Liver (tissue), 8 donors: ENCODE measurements at regions not wholly inside any gene's neighbourhood (a gene's known extent, or its start where the extent isn't known, plus 50 kb on each side); places are given as distances from the start of the nearest gene placed in this dataset.
"Not testable (repeated sequence)": the region's sequence is repeated elsewhere in the genome, so short reads cannot be mapped to it uniquely, and the experiment has no call there.

Experiments
- DNase-seq: peaks from one replicate; pipeline ENCODE4 v3.0.0-alpha.2; 2017; ENCODE audit warnings: low spot score
- H3K27ac ChIP-seq, 2 donors: one replicate each; pipeline ENCODE4 v1.7.0; 2013; ENCODE audit warnings: inconsistent platforms in 2 of 2, low read length in 2 of 2, control low read depth in 1 of 2, low read depth in 1 of 2, mild to moderate bottlenecking in 1 of 2
- H3K27me3 ChIP-seq, 4 donors: one replicate each; pipeline versions ENCODE4 v1.6.1 to v1.7.0; 2013; ENCODE audit warnings: low read length in 3 of 4, inconsistent platforms in 1 of 4, mild to moderate bottlenecking in 1 of 4, moderate library complexity in 1 of 4; ENCODE audit not compliant: control insufficient read depth in 4 of 4, insufficient read depth in 4 of 4
- H3K36me3 ChIP-seq, 4 donors: one replicate each; pipeline versions ENCODE4 v1.6.1 to v1.7.0; 2013; ENCODE audit warnings: low read length in 3 of 4, mild to moderate bottlenecking in 3 of 4, low read depth in 1 of 4, moderate library complexity in 1 of 4; ENCODE audit not compliant: control insufficient read depth in 4 of 4, insufficient read depth in 3 of 4
- H3K4me1 ChIP-seq, 4 donors: one replicate each; pipeline versions ENCODE4 v1.6.1 to v1.7.0; 2013; ENCODE audit warnings: low read length in 3 of 4, mild to moderate bottlenecking in 3 of 4, moderate library complexity in 1 of 4; ENCODE audit not compliant: control insufficient read depth in 4 of 4, insufficient read depth in 4 of 4
- H3K4me3 ChIP-seq, 3 donors: one replicate each; pipeline versions ENCODE4 v1.6.1 to v1.7.0; 2013; ENCODE audit warnings: low read length in 3 of 3, control low read depth in 1 of 3, low read depth in 1 of 3, mild to moderate bottlenecking in 1 of 3
- H3K9ac ChIP-seq, 2 donors: one replicate each; pipeline ENCODE4 v1.7.0; 2013; ENCODE audit warnings: low read length in 2 of 2, mild to moderate bottlenecking in 2 of 2, moderate library complexity in 2 of 2, control low read depth in 1 of 2, low read depth in 1 of 2
- H3K9me3 ChIP-seq, 4 donors: one replicate each; pipeline versions ENCODE4 v1.6.1 to v1.7.0; 2013; ENCODE audit warnings: low read length in 3 of 4; ENCODE audit not compliant: control insufficient read depth in 4 of 4
- ATF3 ChIP-seq: IDR thresholded peaks from 2 replicates; pipeline ENCODE4 v1.6.1; 2016; ENCODE audit warnings: antibody characterized with exemption
- CTCF ChIP-seq: fragments of 150-350 bp; IDR thresholded peaks from 2 replicates; pipeline ENCODE4 v1.5.1; 2017; ENCODE audit warnings: improper control_type of control experiment, low read depth, low read length; ENCODE audit not compliant: missing input control
- EGR1 ChIP-seq, 2 donors: IDR thresholded peaks; 2 replicates each; pipeline ENCODE4 v1.6.1; 2016 to 2018; ENCODE audit warnings: antibody characterized with exemption in 2 of 2, low read depth in 2 of 2
- FOXA1 ChIP-seq: IDR thresholded peaks from 2 replicates; pipeline ENCODE4 v1.6.1; 2016; ENCODE audit warnings: antibody characterized with exemption
- FOXA2 ChIP-seq: IDR thresholded peaks from 2 replicates; pipeline ENCODE4 v1.6.1; 2016; ENCODE audit warnings: antibody characterized with exemption
- GABPA ChIP-seq, 2 donors: IDR thresholded peaks in 1 of 2; conservative IDR thresholded peaks in 1 of 2; 2 replicates each; pipeline ENCODE4 v1.6.1; 2016; ENCODE audit warnings: antibody characterized with exemption in 2 of 2, mild to moderate bottlenecking in 1 of 2, moderate library complexity in 1 of 2
- HNF4A ChIP-seq, 2 donors: conservative IDR thresholded peaks; 2 replicates each; pipeline ENCODE4 v1.6.1; 2016; ENCODE audit warnings: antibody characterized with exemption in 2 of 2, mild to moderate bottlenecking in 2 of 2
- HNF4G ChIP-seq: IDR thresholded peaks from 2 replicates; pipeline ENCODE4 v1.6.1; 2016; ENCODE audit warnings: antibody characterized with exemption
- JUND ChIP-seq, 2 donors: IDR thresholded peaks; 2 replicates each; pipeline ENCODE4 v1.6.1; 2016; ENCODE audit warnings: antibody characterized with exemption in 2 of 2
- MAX ChIP-seq: IDR thresholded peaks from 2 replicates; pipeline ENCODE4 v1.6.1; 2016; ENCODE audit warnings: antibody characterized with exemption
- NR2F2 ChIP-seq: IDR thresholded peaks from 2 replicates; pipeline ENCODE4 v1.6.1; 2016; ENCODE audit warnings: antibody characterized with exemption
- RAD21 ChIP-seq, 2 donors: IDR thresholded peaks; 2 replicates each; pipeline ENCODE4 v1.6.1; 2016; ENCODE audit warnings: antibody characterized with exemption in 2 of 2, mild to moderate bottlenecking in 2 of 2
- RXRA ChIP-seq, 2 donors: IDR thresholded peaks; 2 replicates each; pipeline ENCODE4 v1.6.1; 2017 to 2018; ENCODE audit warnings: antibody characterized with exemption in 2 of 2, mild to moderate bottlenecking in 1 of 2
- SP1 ChIP-seq: IDR thresholded peaks from 2 replicates; pipeline ENCODE4 v1.6.1; 2018; ENCODE audit warnings: antibody characterized with exemption, mild to moderate bottlenecking
- TAF1 ChIP-seq: conservative IDR thresholded peaks from 2 replicates; pipeline ENCODE4 v1.6.1; 2016; ENCODE audit warnings: antibody characterized with exemption, mild to moderate bottlenecking
- YY1 ChIP-seq: IDR thresholded peaks from 2 replicates; pipeline ENCODE4 v1.6.1; 2016; ENCODE audit warnings: antibody characterized with exemption, mild to moderate bottlenecking
- WGBS: extraction: QIAGEN DNeasy Blood & Tissue Kit; methylation state at CpG from one replicate; pipeline ENCODE4 v1.1.7; 2013; 5-methylcytosine and 5-hydroxymethylcytosine counted together
- TF ChIP-seq, protein P1 (sequence below): IDR thresholded peaks from 2 replicates; pipeline ENCODE4 v1.6.1; 2016; ENCODE audit warnings: antibody characterized with exemption, mild to moderate bottlenecking
- TF ChIP-seq, protein P2 (sequence below): IDR thresholded peaks from 2 replicates; pipeline ENCODE4 v1.6.1; 2016; ENCODE audit warnings: antibody characterized with exemption
- donor health status: healthy.
- donor health status: healthy.
- donor health status: healthy.
- donor health status: healthy.
- donor health status: healthy.

GRCh38 chr16:29124828-29125227 lies 140.0 kb downstream of the LAT start:
- Histone ChIP-seq H3K27me3 (no peaks in the 10 kb centered on the region), H3K4me1 (peaks cover 0 to 21% (median 10%) of the 10 kb centered on the region in 4 donors), H3K27ac (no peak overlapping the region), H3K9me3 (no peaks in the 10 kb centered on the region), H3K4me3 (no peak overlapping the region), H3K9ac (no peak overlapping the region), H3K36me3 (no peaks in the 10 kb centered on the region)
- WGBS, result 94% methylated on average over 8 of the region's 8 CpGs
- TF ChIP-seq FOXA2 (no peak), YY1 (no peak), RXRA (IDR thresholded peaks at IDR 0.05) (no peak), CTCF (no peak), GABPA (IDR thresholded peaks at IDR 0.05 in 1 of 2, conservative IDR thresholded peaks at IDR 0.05 in 1 of 2) (no peak), FOXA1 (no peak), ATF3 (no peak), HNF4A (conservative IDR thresholded peaks at IDR 0.05) (no peak), RAD21 (IDR thresholded peaks at IDR 0.05) (no peak), NR2F2 (no peak), TAF1 (no peak), MAX (no peak), SP1 (no peak), EGR1 (IDR thresholded peaks at IDR 0.05; ENCODE audit: low read depth in 2 of 2) (no peak), HNF4G (no peak), JUND (IDR thresholded peaks at IDR 0.05) (no peak)
- TF ChIP-seq, protein P1, sequence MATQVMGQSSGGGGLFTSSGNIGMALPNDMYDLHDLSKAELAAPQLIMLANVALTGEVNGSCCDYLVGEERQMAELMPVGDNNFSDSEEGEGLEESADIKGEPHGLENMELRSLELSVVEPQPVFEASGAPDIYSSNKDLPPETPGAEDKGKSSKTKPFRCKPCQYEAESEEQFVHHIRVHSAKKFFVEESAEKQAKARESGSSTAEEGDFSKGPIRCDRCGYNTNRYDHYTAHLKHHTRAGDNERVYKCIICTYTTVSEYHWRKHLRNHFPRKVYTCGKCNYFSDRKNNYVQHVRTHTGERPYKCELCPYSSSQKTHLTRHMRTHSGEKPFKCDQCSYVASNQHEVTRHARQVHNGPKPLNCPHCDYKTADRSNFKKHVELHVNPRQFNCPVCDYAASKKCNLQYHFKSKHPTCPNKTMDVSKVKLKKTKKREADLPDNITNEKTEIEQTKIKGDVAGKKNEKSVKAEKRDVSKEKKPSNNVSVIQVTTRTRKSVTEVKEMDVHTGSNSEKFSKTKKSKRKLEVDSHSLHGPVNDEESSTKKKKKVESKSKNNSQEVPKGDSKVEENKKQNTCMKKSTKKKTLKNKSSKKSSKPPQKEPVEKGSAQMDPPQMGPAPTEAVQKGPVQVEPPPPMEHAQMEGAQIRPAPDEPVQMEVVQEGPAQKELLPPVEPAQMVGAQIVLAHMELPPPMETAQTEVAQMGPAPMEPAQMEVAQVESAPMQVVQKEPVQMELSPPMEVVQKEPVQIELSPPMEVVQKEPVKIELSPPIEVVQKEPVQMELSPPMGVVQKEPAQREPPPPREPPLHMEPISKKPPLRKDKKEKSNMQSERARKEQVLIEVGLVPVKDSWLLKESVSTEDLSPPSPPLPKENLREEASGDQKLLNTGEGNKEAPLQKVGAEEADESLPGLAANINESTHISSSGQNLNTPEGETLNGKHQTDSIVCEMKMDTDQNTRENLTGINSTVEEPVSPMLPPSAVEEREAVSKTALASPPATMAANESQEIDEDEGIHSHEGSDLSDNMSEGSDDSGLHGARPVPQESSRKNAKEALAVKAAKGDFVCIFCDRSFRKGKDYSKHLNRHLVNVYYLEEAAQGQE, result no peak
- TF ChIP-seq, protein P2, sequence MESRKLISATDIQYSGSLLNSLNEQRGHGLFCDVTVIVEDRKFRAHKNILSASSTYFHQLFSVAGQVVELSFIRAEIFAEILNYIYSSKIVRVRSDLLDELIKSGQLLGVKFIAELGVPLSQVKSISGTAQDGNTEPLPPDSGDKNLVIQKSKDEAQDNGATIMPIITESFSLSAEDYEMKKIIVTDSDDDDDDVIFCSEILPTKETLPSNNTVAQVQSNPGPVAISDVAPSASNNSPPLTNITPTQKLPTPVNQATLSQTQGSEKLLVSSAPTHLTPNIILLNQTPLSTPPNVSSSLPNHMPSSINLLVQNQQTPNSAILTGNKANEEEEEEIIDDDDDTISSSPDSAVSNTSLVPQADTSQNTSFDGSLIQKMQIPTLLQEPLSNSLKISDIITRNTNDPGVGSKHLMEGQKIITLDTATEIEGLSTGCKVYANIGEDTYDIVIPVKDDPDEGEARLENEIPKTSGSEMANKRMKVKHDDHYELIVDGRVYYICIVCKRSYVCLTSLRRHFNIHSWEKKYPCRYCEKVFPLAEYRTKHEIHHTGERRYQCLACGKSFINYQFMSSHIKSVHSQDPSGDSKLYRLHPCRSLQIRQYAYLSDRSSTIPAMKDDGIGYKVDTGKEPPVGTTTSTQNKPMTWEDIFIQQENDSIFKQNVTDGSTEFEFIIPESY, result no peak
- DNase-seq, result no peak

GRCh38 chr16:29124162-29124561 lies 139.3 kb downstream of the LAT start:
- DNase-seq, result not testable (repeated sequence)
- 95% methylated on average over 7 of the region's 7 CpGs for WGBS

GRCh38 chr16:29120680-29121079 lies 135.8 kb downstream of the LAT start:
- H3K4me3 ChIP-seq, H3K27ac ChIP-seq, H3K36me3 ChIP-seq, DNase-seq, H3K9ac ChIP-seq, H3K9me3 ChIP-seq, H3K27me3 ChIP-seq: not testable (repeated sequence)
- peaks cover 0 to 24% (median 9%) of the 10 kb centered on the region in 4 donors for H3K4me1 ChIP-seq
- WGBS, result 94% methylated on average over 11 of the region's 11 CpGs

More at GRCh38 chr16:29124162-29124561, 139.3 kb downstream of the LAT start:
- not testable (repeated sequence) for H3K36me3 ChIP-seq, H3K9ac ChIP-seq, H3K27me3 ChIP-seq, H3K9me3 ChIP-seq, H3K27ac ChIP-seq, H3K4me3 ChIP-seq
- peaks cover 0 to 15% (median 6%) of the 10 kb centered on the region in 4 donors for H3K4me1 ChIP-seq

- not testable (repeated sequence) for H3K4me3 ChIP-seq, DNase-seq, H3K27me3 ChIP-seq, H3K36me3 ChIP-seq, H3K9ac ChIP-seq, H3K9me3 ChIP-seq
- WGBS, result 79% methylated on average over 15 of the region's 15 CpGs
- Histone ChIP-seq H3K27ac (peak overlapping the region; percentile 84 to 85), H3K4me1 (peaks cover 2 to 39% (median 19%) of the 10 kb centered on the region in 4 donors)
These were observed 133.6 kb downstream of the LAT start for GRCh38 chr16:29118301-29118957.
